Panc1 (cell line): ENCODE measurements at regions not wholly inside any gene's neighbourhood (a gene's known extent, or its start where the extent isn't known, plus 50 kb on each side); places are given as distances from the start of the nearest gene placed in this dataset.

ENCODE experiments used
- ATAC-seq: fragments of 200-7000 bp; cut with Tn5 transposase; 2 replicates; pipeline ENCODE4 v1.9.1; 2020; ENCODE audit warnings: mild to moderate bottlenecking, moderate library complexity
- BruUV-seq: library from RNA; stranded (reverse); fragments of 400-500 nt; replicated peaks from 2 replicates; lab custom pipeline; 2021; lab: Mats Ljungman, UMichigan
- CTCF ChIA-PET: fragments of 300-600 bp; sonication (Branson Sonifier 250); formaldehyde crosslinking; loops from one replicate; lab custom pipeline; 2022; ENCODE audit warnings: antibody characterized with exemption; lab: Charles Lee
- POLR2A ChIA-PET: fragments of 300-600 bp; sonication (Branson Sonifier 250); formaldehyde crosslinking; loops from one replicate; lab custom pipeline; 2022; ENCODE audit warnings: antibody characterized with exemption; lab: Charles Lee
- DNase-seq: peaks from one replicate; pipeline ENCODE4 v3.0.0-alpha.2; 2010; ENCODE audit warnings: low read depth, low spot score
- H3K27ac ChIP-seq: 2 replicates; pipeline ENCODE4 v1.5.1; 2011; ENCODE audit warnings: mild to moderate bottlenecking, low read length, inconsistent platforms
- H3K27me3 ChIP-seq: fragments of 200-500 bp; sonication (Bioruptor generic); 2 replicates; pipeline ENCODE4 v1.6.0; 2014; ENCODE audit warnings: low read length, inconsistent platforms; ENCODE audit not compliant: control insufficient read depth, insufficient read depth
- H3K36me3 ChIP-seq: fragments of 200-500 bp; sonication (Bioruptor generic); 2 replicates; pipeline ENCODE4 v1.5.1; 2014; ENCODE audit warnings: inconsistent platforms, mild to moderate bottlenecking, low read length, moderate library complexity; ENCODE audit not compliant: control insufficient read depth, insufficient read depth
- H3K4me1 ChIP-seq: 2 replicates; pipeline ENCODE4 v1.5.1; 2011; ENCODE audit warnings: inconsistent platforms, mild to moderate bottlenecking, low read length, moderate library complexity; ENCODE audit not compliant: control insufficient read depth, insufficient read depth
- H3K4me3 ChIP-seq, 2 experiments: 2 replicates each; pipeline ENCODE4 v1.5.1; 2011 to 2012; ENCODE audit warnings: low read depth in 2 of 2, low read length in 2 of 2, mild to moderate bottlenecking in 2 of 2, inconsistent platforms in 1 of 2, moderate library complexity in 1 of 2
- H3K9me3 ChIP-seq: fragments of 200-500 bp; sonication (Bioruptor generic); 2 replicates; pipeline ENCODE4 v1.5.1; 2014; ENCODE audit warnings: low read depth, mild to moderate bottlenecking, inconsistent platforms, low read length, moderate library complexity; ENCODE audit not compliant: control insufficient read depth, insufficient read depth
- POLR2AphosphoS5 ChIP-seq: IDR thresholded peaks from 2 replicates; pipeline ENCODE4 v1.6.1; 2012; ENCODE audit warnings: mild to moderate bottlenecking, low read depth, low read length, moderate library complexity
- SIN3A ChIP-seq: IDR thresholded peaks from 2 replicates; pipeline ENCODE4 v1.6.1; 2012; ENCODE audit warnings: low read depth, mild to moderate bottlenecking, low read length, moderate library complexity, borderline replicate concordance; ENCODE audit not compliant: insufficient read depth
- TCF7L2 ChIP-seq: IDR thresholded peaks from 2 replicates; pipeline ENCODE4 v1.6.1; 2011; ENCODE audit warnings: mild to moderate bottlenecking, low read depth, low read length, inconsistent platforms
- in situ Hi-C: cut with HindIII; loops from 2 replicates; pipeline ENCODE4 v1.10.0; 2016; ENCODE audit warnings: low sequenced_read_pairs, low pct_unique_long_range_greater_than_20kb
- intact Hi-C: fragments of 100-400 bp; cut with micrococcal nuclease; formaldehyde crosslinking; loops from one replicate; pipeline ENCODE4 v1.10.0; 2022; ENCODE audit not compliant: unreplicated experiment
- TF ChIP-seq, protein P1 (sequence below), 2 experiments: IDR thresholded peaks; 2 replicates each; pipeline ENCODE4 v1.6.1; 2011 to 2012; ENCODE audit warnings: low read depth in 2 of 2, control low read depth in 1 of 2, low read length in 1 of 2, mild to moderate bottlenecking in 1 of 2, moderate library complexity in 1 of 2; ENCODE audit not compliant: insufficient read depth in 1 of 2
- TF ChIP-seq, protein P2 (sequence below): fragments of 450-650 bp; IDR thresholded peaks from 2 replicates; pipeline ENCODE4 v1.5.1; 2017; ENCODE audit warnings: mild to moderate bottlenecking

DNA sequence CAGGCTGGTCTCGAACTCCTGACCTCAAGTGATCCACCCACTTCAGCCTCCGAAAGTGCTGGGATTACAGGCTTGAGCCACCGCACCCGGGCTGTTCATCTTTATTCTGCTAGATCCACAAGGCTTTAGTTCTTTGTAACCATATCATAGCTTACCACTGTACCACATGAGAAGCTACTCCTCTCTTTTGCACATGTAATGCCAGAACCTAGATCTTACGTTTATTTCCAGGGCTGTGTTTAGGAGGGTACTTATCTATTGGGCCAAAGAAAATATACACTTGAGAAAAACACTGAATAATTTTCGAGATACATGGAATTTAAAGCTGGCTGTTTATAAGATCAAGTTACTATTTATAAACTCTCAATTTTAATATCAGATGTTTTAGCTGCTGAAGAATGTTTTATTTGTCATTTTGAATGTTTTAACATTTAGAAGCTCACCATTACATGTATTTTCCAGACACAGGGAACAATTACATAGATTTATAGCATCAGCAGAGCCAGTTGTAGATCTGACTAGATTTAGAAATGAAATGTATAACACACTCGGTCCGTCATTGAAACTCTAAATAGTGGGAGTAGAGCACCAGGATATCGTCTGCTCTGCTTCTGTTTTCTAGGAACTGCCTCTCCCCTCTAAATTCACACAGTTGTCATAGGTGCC, 155.3 kb upstream of the HAND2 start:
- no peak for ATAC-seq

DNA sequence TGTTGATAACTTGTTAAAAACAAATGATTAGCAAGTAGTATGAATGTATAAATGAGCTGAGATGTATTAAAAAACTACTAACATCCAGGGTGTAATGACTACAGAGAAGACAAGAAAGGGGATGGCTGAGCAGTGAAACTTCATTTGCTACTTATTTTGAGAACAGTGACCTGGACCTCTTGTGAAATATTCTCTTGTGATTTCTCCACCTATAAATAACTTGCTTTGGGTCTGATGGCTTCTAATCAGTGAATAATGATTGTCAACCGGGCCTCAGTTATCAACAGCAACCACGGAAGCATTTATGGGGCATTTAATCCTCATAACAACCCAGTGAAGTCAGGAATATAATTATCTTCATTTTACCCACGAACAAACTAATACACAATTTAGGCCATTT, 154.2 kb upstream of the HAND2 start:
- DNase-seq (no peak), ATAC-seq (no peak)
- TF ChIP-seq SIN3A, result no peak
- TF ChIP-seq, protein P1, sequence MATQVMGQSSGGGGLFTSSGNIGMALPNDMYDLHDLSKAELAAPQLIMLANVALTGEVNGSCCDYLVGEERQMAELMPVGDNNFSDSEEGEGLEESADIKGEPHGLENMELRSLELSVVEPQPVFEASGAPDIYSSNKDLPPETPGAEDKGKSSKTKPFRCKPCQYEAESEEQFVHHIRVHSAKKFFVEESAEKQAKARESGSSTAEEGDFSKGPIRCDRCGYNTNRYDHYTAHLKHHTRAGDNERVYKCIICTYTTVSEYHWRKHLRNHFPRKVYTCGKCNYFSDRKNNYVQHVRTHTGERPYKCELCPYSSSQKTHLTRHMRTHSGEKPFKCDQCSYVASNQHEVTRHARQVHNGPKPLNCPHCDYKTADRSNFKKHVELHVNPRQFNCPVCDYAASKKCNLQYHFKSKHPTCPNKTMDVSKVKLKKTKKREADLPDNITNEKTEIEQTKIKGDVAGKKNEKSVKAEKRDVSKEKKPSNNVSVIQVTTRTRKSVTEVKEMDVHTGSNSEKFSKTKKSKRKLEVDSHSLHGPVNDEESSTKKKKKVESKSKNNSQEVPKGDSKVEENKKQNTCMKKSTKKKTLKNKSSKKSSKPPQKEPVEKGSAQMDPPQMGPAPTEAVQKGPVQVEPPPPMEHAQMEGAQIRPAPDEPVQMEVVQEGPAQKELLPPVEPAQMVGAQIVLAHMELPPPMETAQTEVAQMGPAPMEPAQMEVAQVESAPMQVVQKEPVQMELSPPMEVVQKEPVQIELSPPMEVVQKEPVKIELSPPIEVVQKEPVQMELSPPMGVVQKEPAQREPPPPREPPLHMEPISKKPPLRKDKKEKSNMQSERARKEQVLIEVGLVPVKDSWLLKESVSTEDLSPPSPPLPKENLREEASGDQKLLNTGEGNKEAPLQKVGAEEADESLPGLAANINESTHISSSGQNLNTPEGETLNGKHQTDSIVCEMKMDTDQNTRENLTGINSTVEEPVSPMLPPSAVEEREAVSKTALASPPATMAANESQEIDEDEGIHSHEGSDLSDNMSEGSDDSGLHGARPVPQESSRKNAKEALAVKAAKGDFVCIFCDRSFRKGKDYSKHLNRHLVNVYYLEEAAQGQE (IDR thresholded peaks at IDR 0.05; ENCODE audit: insufficient read depth in 1 of 2, low read depth in 2 of 2, low read length in 1 of 2), result no peak
- TF ChIP-seq, protein P2, sequence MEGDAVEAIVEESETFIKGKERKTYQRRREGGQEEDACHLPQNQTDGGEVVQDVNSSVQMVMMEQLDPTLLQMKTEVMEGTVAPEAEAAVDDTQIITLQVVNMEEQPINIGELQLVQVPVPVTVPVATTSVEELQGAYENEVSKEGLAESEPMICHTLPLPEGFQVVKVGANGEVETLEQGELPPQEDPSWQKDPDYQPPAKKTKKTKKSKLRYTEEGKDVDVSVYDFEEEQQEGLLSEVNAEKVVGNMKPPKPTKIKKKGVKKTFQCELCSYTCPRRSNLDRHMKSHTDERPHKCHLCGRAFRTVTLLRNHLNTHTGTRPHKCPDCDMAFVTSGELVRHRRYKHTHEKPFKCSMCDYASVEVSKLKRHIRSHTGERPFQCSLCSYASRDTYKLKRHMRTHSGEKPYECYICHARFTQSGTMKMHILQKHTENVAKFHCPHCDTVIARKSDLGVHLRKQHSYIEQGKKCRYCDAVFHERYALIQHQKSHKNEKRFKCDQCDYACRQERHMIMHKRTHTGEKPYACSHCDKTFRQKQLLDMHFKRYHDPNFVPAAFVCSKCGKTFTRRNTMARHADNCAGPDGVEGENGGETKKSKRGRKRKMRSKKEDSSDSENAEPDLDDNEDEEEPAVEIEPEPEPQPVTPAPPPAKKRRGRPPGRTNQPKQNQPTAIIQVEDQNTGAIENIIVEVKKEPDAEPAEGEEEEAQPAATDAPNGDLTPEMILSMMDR, result no peak
- no peak for TF ChIP-seq TCF7L2
- TF ChIP-seq POLR2AphosphoS5, result no peak
- Histone ChIP-seq H3K4me1 (no peaks in the 10 kb centered on the region), H3K36me3 (no peaks in the 10 kb centered on the region), H3K27ac (no peak overlapping the region), H3K9me3 (no peaks in the 10 kb centered on the region), H3K4me3 (no peak overlapping the region), H3K27me3 (no peaks in the 10 kb centered on the region)
- CTCF ChIA-PET, result no interaction called here
- POLR2A ChIA-PET, result no interaction called here
- BruUV-seq, result no TSS peak
- in situ Hi-C loops, result no loop called here
- intact Hi-C loops, result loop anchor here (1.0 kb wide), 1 partner anchor 16 kb away; no protein-coding TSS in a partner anchor

More for the DNA sequence above, 155.3 kb upstream of the HAND2 start:
- TF ChIP-seq, protein P2, result no peak
- TF ChIP-seq TCF7L2 (no peak), SIN3A (no peak), POLR2AphosphoS5 (no peak)
- TF ChIP-seq, protein P1 (IDR thresholded peaks at IDR 0.05; ENCODE audit: insufficient read depth in 1 of 2, low read depth in 2 of 2, low read length in 1 of 2), result no peak
- H3K27ac ChIP-seq, result no peak overlapping the region
- intact Hi-C loops, result no loop called here
- H3K4me3 ChIP-seq, result no peak overlapping the region
- no peaks in the 10 kb centered on the region for H3K4me1 ChIP-seq
- POLR2A ChIA-PET, result no interaction called here
- CTCF ChIA-PET, result no interaction called here
- no peak for DNase-seq
- in situ Hi-C loops, result no loop called here
- H3K27me3 ChIP-seq, result no peaks in the 10 kb centered on the region
- no peaks in the 10 kb centered on the region for H3K9me3 ChIP-seq
- BruUV-seq, result no TSS peak
- H3K36me3 ChIP-seq, result no peaks in the 10 kb centered on the region
